Hepatocyte (in vitro differentiated cells): ENCODE measurements at regions not wholly inside any gene's neighbourhood (a gene's known extent, or its start where the extent isn't known, plus 50 kb on each side); places are given as distances from the start of the nearest gene placed in this dataset.

ENCODE experiments used
- EZH2 ChIP-seq: fragments of 200-600 bp; sonication (generic); IDR thresholded peaks from 2 replicates; pipeline ENCODE4 v1.6.1; 2016; ENCODE audit warnings: antibody characterized with exemption, mild to moderate bottlenecking, borderline replicate concordance
- EZH2phosphoT487 ChIP-seq: fragments of 200-600 bp; sonication (generic); IDR thresholded peaks from one replicate; pipeline ENCODE4 v1.6.1; 2018; ENCODE audit warnings: antibody characterized with exemption, mild to moderate bottlenecking, low read depth, moderate library complexity; ENCODE audit not compliant: unreplicated experiment, severe bottlenecking
- TF ChIP-seq, protein P1 (sequence below): fragments of 200-600 bp; sonication (generic); IDR thresholded peaks from 2 replicates; pipeline ENCODE4 v1.5.1; 2016; ENCODE audit warnings: antibody characterized with exemption, mild to moderate bottlenecking; ENCODE audit not compliant: poor library complexity

DNA sequence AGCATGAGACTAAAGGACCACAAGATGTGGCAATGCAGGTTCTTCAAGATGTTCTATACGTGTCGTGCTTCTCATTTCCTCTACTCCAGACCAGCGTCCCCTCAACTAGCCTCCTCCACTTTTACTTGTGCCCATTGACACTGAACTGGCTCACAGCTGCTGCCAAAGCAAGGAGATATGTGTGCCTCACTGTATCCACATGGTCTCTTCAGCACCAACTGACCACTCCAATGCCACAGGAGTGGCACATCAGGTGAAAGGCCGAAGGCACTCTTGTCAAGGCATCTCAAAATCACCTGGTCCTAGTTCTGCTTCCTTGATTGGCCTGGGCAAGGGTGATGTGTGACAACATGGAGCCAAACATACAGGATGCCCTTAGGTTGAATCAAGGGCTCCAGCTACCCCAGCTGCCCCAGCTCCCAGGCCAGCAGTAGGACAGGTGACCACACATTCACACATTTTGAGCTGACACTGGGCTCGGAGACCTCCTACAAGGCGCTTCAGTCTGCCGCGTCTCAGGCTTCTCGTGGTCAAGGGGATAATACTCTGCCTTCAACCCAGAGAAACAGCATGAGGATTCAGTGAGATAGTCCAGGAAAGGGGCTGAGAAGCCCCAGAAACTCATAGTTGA is 205.2 kb upstream of the CDH4 start:
- TF ChIP-seq, protein P1, sequence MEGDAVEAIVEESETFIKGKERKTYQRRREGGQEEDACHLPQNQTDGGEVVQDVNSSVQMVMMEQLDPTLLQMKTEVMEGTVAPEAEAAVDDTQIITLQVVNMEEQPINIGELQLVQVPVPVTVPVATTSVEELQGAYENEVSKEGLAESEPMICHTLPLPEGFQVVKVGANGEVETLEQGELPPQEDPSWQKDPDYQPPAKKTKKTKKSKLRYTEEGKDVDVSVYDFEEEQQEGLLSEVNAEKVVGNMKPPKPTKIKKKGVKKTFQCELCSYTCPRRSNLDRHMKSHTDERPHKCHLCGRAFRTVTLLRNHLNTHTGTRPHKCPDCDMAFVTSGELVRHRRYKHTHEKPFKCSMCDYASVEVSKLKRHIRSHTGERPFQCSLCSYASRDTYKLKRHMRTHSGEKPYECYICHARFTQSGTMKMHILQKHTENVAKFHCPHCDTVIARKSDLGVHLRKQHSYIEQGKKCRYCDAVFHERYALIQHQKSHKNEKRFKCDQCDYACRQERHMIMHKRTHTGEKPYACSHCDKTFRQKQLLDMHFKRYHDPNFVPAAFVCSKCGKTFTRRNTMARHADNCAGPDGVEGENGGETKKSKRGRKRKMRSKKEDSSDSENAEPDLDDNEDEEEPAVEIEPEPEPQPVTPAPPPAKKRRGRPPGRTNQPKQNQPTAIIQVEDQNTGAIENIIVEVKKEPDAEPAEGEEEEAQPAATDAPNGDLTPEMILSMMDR = no peak
- TF ChIP-seq EZH2 (no peak), EZH2phosphoT487 (no peak)
